NCI-H82 (cell line): ENCODE measurements at regions not wholly inside any gene's neighbourhood (a gene's known extent, or its start where the extent isn't known, plus 50 kb on each side); places are given as distances from the start of the nearest gene placed in this dataset.
"Not testable (repeated sequence)": the region's sequence is repeated elsewhere in the genome, so short reads cannot be mapped to it uniquely, and the experiment has no call there.

Source experiments
- DNase-seq: peaks from one replicate; lab custom pipeline; 2025; lab: John Stamatoyannopoulos, UW

DNA sequence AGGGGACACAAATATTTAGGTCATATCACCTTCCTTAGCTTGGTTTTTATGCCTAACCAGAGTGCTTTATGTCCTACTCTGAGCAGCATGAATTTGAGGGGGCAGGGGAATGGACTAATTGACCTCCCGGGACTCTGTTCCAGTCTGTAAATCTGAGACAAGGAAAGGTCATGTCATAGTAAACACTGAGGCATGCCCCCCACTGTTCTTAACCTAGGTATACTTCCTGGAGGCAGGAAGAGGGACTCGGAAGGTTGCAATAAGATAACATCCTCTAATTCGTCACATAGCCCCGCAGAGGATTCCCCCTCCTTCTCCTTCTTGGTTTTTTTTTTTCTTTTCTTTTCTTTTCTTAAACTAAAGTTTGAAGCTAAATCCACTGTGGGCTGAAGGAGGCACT lies 540.3 kb upstream of the CADM1 start:
- DNase-seq, result peak; percentile 31

DNA sequence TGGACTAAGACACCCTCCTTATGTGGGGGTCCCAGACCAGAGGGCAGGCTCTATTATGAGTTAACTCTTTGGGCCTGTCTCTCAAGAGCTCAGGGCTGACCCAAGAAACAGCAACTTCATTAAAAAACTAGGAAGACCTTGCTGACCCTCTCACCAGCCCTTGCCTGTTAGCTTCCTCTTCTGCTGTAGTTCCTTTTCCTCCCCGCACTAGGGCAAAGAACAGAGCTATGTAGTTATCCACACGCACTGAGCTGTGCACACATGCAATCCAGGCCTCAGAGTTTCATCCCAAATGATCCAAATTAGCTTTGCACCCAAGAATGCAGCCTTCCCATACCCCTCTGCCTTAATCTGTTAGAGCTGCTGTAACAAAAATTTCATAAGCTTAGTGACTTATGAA lies 539.6 kb upstream of the CADM1 start:
- no peak for DNase-seq

DNA sequence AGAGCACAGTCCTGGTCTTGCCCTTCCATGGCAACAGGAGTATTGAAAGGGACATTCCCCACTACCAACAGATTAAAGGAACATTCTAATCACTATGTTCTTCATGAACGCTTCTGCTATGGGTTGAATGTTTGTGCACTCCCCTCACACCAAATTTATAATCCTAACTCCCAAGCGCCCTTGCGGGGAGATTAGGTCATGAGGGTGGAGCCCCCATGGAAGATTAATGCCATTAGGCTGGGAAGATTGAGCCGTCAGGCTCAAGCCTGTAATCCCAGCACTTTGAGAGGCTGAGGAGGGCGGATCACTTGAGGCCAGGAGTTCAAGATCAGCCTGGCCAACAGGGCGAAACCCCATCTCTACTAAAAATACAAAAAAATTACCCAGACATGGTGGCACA lies 538.8 kb upstream of the CADM1 start:
- peak; percentile 85 for DNase-seq

DNA sequence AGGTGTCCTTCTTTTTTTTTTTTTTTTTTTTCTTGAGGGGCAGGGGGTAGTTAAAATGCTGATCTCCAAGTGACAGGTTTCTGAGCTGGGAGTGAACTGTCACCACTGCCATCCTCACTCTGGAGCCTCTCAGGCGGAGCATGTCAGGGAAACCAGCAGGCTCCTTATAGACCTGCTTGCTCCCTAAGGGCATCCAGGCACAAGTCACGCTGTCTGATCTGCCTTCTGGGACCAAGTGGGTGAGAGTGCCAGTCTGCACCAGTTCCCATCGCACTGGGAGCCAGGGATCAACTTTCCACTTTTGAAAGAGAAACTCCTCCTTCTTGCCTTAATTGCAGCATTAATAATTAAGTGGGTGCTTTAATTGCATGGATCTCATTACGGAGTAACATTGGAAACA lies 537.9 kb upstream of the CADM1 start:
- peak; percentile 75 for DNase-seq

DNA sequence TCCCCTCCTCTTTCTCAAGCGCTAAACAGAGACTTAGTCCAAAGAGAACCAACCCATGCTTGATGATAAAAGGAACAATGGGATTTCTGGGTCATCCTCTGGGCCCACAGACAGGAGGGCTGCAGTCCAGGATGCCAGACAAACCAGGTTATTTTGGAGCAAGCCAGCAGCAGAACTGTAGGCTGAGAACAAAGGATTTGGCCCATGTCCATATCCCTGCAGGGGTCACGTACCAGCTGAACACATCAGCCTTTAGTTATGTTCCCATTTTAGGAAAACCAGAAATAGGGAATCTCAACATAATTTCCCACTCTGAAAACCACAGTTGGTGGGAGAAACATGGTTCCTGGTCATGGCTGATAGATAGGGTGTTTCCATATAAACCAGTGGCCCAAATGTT lies 533.6 kb upstream of the CADM1 start:
- DNase-seq, result no peak

DNA sequence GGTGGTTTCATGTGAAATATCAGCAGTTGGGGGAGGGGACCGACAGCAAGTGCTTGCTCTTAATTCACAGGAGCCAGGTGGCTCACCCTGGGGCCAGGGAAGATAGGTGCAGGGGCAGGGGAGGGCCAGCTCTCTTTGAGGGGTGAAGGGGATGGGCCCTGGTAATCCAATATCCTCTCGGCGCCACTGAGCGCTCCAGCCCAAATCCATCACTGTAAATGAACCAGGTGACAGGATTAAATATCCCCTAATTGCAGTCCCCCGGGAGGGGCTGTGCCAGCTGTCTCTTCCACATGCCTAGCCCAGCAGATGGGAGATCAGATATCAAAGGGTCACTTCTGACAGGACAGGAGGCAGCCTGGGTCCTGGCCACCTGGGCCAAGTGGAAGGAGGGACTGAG lies 531.8 kb upstream of the CADM1 start:
- peak; percentile 99 for DNase-seq

DNA sequence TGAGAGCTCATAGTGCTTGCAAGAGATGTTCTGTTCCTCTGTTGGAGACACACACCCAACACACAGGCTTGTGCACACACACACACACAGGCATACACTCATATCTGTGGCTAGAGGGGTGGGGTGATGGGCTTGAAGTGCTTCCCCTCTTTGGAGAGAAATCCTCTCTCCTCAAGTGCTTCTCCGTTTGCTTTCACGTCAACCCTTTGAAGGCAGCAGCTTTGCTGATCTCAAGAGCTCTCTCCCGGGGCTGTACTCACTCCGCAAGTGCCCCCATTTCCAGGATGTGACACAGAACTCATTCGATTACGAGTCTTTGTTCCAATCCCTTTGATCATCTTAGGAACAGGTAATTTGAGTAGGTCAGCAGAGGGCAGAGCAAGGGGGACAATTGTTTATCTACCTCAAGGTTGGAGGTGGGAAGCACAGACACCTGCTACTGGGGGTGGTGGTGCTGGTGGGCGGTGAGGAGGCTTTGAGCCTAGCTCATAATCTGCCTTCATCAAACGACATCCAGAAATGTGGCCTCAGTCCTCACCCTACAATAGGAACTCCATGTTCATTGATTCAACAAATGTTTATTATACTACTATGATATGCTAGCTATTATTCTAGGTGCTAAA lies 529.8 kb upstream of the CADM1 start:
- peak; percentile 50 for DNase-seq

DNA sequence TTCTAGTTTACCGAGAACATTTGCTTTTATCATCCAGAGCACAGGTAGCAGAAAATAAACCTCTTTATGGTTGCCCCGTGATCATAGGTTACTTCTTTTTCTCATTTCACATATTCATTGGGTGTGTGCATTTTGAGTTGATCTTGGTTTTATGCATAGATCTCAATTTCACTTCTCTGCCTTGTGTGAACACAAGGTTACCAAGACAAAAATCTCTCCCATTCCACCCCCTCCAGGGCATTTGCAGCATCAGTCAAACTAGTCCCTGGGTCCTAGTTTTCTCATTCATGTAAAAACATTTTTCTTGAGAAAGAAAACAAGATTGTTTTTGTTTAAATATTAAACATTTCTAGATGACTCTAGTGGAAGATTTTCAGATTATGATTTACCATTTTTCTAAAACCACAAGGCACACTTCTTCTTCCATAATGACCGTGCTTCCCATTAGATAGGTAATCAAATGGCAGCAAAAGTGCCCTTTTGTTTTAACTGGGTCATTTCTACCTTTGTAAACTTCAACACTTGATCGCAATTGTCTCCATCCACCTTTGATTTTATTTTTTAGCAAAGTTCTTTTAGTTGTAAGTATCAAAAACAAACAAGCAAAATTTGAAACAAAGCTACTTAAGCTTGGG lies 526.6 kb upstream of the CADM1 start:
- no peak for DNase-seq

DNA sequence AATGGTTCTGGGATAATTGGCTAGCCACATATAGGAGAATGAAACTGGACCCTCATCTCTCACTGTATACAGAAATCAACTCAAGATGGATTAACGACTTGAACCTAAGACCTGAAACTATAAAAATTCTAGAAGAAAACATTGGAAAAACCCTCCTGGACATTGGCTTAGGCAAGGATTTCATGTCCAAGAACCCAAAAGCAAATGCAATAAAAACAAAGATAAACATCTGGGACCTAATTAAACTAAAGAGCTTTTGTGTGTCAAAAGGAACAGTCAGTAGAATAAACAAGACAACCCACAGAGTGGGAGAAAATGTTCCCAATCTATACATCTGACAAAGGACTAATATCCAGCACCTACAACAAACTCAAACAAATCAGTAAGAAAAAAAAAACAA lies 524.3 kb upstream of the CADM1 start:
- DNase-seq, result not testable (repeated sequence)

DNA sequence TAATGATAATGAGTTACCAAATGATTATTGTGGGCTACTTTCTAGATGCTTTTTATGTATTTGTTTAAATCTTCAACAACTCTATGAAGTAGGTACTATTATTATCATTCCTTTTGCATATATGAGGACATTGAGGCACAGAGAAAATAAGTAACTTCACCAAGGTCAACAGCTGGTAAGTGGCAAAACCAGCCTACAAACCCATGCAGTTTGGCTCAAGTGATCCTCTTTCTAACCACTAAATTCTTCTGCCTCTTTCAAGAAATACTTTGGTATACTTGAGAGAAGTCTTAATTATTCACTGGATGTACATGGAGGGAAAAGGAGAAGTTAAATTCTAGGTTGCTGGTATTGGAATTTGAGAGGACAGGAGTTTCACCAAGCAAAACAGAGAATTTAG lies 495.2 kb upstream of the CADM1 start:
- no peak for DNase-seq

DNA sequence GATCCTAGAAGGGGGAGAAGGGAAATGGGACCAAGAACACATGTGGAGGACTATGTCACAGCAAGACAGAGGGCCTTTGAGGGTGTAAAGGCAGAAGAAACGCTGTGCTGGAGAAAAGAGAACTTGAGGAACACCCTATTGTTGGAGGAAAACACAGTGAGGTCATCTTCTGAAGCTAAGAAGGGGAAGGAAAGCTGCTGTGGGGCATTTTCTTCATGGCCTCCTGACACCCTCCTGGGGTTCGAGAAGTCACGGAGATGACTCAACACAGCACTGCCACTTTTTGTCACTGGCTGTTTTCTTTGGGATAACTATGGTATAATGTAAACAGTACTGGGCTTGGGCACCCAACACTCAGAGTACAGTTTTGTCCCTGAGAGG lies 492.6 kb upstream of the CADM1 start:
- no peak for DNase-seq

DNA sequence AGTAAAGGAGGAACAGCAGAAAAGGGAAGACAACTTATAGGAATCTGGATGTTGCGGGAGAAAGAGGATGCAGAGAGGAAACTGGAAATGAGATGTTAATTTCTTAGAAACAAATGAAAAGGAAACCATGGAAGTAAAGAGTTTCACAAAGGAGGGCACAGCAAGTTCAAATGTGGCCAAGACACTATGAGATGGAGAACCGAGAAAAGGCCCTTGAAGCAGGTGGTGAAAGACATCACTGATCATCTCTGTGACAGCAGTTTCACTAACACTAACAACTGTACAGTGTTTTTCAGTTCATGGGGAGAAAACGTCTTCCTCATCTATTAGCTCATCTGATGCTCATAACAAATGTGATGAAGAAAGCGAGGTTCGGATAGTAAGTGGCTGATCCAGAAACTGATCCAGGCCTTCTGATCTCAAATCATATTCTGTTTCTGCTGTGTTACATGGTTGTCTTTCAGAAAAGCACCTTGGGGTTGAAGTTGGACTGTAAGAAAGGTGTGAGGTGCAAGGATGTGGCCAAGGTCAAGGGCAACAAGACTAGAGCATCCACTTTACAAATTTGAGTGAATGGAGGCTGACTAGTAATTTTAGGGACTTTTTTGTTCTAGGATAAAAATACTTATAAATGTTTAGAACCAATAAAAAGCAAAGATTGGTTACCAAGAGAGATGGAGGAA lies 492.1 kb upstream of the CADM1 start:
- DNase-seq, result no peak

DNA sequence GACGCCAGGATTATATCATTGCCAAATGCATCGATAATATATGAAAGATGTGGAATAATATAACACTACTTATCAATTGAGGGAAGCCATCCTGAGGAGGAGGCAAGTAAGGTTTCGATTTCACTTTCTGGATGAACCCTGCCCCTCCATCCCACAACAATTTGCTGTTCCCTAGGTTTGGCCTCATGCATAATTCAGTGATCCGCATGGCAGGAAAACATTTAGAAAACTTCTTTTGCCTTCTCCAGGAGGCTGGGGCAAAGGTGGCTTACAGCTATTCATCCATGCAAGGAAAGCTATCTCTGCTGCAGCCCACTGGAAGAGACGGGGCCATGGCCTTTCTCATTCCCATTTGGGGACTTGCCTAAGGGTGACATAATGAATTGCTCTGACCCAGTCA lies 489.4 kb upstream of the CADM1 start:
- no peak for DNase-seq

DNA sequence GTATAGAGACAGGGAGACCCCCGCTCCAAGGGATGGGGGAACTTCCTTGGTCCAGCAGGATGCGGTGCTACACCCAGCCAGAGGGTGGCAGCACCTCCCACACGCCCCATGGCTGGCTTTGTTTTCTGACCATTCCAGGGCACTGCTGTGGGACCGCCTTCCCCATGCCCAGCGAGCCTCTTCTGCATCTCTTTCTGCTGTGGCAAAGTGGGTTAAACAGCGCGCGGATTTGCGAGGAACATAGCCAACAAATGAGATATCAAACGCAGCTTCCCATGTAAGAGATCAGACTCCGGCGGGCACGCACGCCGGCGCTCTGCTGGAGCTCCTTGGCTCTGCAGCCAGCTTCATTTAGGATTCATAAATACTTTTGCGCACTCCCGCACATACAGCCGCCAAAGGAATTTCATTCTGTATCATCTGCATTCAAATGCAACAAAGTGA lies 485.8 kb upstream of the CADM1 start:
- peak; percentile 49 for DNase-seq

DNA sequence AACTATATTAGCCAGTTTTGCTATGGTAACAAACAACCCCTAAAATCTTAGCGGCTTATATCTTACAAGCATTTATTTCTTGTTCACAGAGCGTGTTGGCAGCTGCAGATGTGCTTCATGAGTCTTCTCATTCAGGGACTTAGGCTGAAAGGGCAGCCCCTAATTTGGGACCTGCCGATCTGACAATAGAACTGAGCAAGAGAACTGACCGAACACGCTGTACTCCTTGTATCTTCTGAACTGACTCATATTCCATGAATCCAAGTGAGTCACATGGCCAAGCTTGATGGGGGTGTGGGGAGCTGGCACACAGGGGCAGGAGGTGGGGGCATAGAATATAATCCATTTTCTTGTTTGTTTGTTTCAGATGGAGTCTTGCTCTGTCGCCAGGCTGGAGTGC lies 481.7 kb upstream of the CADM1 start:
- no peak for DNase-seq

DNA sequence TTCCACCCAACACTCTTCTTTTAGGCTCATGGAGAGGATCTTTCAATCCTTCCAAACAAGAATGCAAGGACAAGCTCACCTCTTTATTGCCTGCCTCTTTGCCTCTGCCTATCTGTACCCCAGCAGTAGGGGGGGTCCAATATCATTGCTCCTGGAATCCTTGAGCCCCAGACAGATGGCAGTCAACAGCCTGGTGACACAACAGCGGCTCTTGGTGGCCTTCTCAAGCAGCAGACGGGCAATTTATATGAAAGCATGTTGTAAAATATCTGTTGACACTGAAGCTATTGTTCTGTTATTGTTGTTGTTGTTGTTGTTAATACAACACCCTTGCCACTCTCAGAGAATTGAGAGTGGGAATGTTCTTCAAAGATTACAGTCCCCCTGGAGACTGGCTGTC lies 480.0 kb upstream of the CADM1 start:
- DNase-seq, result no peak

DNA sequence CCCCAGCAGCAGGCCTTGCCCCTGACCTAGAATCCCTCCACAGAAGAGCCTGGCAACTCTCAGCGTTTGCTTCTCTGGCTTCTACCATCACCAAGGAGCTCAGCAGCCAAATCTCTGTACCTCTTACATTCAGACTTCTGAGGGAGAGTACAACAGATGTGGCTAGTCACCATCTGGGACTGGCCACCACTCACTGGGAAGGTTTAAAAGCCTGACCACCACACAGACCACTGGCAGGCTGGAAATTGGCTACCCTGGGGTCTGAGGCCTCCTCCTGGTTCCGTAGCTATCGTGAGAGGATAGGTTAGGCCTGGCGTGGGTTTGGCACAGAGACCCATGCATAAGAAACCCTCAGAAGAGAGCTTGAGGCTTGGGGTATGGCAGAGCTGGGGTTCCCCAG lies 478.5 kb upstream of the CADM1 start:
- DNase-seq, result no peak

DNA sequence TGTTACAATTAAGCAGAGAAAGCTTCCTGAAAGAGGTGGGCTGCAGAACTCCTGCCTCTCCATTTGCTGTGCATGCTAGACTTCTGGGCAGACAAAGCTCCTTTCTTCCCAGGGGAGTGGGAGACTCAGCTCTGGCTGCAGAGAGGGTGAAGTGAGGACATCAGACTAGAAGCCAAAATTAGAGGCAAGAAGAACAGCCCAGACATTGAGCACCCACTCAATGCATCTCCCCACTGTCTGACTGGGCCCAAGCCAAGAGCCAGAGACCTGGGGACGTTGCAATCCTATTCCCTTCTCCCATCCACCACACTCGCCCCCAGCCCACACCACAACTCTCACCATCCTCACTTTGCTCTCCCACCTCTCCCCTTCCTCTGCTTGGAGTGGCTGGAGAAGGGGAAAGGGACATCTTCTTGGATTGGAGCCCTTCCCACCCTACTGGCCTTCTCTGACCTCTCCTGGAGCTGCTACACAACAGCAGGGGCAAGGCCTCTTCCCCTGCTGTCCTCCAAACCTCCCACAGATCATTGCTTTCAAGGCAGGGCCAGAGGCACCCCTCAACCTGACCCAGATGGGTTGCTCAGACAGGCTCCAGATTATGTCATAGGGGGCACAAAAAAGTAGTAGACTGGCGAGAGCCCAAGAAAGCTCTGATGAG lies 477.7 kb upstream of the CADM1 start:
- DNase-seq, result no peak

DNA sequence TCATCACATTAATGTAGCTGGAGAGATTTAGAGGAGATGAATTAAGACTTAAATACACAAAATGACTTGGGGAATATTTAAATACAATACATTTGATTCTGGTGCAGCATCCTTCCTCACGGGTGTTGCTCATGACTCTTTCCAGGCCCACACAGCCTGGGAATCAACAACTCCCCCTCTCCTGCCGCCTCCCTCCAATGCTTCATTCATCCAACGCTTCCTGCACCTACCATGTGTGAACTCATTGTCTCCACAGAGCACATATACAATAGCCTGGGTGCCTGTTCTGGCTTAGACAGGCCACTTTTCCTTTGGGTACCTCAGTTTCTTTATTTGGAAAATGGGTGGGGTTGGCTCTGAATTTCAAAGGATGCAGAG lies 476.9 kb upstream of the CADM1 start:
- DNase-seq, result no peak

DNA sequence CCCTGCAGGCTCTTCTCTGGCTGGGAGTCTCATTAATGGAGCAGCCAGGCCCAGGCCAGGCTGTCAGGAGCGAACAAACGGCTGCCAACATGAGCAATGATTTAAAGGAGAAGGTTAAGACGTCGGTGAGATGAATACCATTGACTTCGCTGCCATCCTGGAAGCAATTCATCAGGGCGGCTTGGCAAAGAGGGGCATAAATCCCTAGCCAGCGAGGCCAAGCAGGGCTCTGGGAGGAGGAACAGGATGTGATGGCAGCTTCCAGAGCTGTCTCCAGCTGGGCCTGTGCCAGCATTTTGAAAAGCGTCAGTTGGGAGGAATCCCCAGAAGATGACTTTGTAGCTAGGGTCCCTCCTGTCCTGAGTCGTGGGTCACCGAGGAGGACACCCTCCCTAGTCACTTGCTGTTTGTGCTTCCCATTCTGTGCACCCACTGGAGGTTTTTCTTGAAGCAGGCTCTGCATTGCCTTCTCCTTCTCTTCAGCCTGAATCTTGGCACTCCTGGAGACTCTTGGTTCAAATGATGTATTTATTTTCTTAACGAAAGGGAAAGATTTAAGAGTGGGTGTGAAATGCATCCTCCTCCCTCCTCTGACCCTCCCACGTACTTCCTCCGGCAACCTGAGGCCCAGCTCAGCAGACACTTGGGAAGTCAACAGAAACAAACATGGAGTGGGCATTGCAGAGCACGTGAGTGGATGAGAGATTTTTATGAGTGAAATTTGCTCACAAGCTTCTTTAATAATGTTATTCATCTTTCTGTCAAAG lies 476.3 kb upstream of the CADM1 start:
- DNase-seq, result no peak

DNA sequence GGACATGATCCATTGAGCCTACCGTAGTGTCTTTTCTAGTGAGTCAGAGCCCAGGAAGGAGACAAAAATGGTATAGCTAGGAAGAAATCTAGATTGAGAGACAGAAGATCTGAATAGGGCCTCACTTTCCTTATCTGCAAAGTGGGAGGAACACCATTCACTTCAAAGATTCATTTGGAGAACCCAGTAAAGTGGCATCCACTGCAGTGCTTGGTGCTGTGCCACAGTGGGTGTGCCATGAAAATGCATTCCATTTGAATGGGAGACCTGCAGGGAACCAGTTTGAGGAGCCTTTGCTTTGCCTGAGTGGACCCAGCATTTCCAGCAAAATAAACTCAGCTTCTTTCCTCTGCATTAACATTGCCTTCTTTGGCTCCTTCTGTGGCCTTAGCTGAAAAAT lies 470.5 kb upstream of the CADM1 start:
- DNase-seq, result no peak

DNA sequence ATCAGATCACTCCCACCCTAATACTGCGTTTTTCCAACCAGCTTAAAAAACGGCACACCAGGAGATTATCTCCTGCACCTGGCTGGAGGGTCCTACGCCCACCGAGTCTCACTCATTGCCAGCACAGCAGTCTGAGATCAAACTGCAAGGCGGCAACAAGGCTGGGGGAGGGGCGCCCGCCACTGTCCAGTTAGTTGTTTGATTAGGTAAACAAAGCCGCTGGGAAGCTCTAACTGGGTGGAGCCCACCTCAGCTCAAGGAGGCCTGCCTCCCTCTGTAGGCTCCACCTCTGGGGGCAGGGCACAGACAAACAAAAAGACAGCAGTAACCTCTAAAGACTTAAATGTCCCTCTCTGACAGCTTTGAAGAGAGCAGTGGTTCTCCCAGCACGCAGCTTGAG lies 463.0 kb upstream of the CADM1 start:
- DNase-seq, result peak; percentile 58
